DMS79 (cell line): ENCODE measurements at regions not wholly inside any gene's neighbourhood (a gene's known extent, or its start where the extent isn't known, plus 50 kb on each side); places are given as distances from the start of the nearest gene placed in this dataset.
"Not testable (repeated sequence)": the region's sequence is repeated elsewhere in the genome, so short reads cannot be mapped to it uniquely, and the experiment has no call there.

Experiments used
- DNase-seq: peaks from one replicate; lab custom pipeline; 2025; lab: John Stamatoyannopoulos, UW

GRCh38 chr10:34957531-34957930, 132.6 kb downstream of the CUL2 start:
- no peak for DNase-seq

GRCh38 chr10:34956756-34957155, 133.4 kb downstream of the CUL2 start:
- no peak for DNase-seq

GRCh38 chr10:34955391-34955790, 134.8 kb downstream of the CUL2 start:
- peak; percentile 35 for DNase-seq

GRCh38 chr10:34954142-34954541, 136.0 kb downstream of the CUL2 start:
- DNase-seq: peak; percentile 86

GRCh38 chr10:34951263-34951887, 136.3 kb upstream of the PARD3 start:
- DNase-seq: not testable (repeated sequence)

GRCh38 chr10:34945951-34946522, 130.9 kb upstream of the PARD3 start:
- not testable (repeated sequence) for DNase-seq

GRCh38 chr10:34941471-34942357, 126.6 kb upstream of the PARD3 start:
- DNase-seq: no peak

GRCh38 chr10:34940436-34940835, 125.3 kb upstream of the PARD3 start:
- no peak for DNase-seq

GRCh38 chr10:34938399-34938670, 123.2 kb upstream of the PARD3 start:
- no peak for DNase-seq

- DNase-seq: not testable (repeated sequence)
These were observed 122.7 kb upstream of the PARD3 start for GRCh38 chr10:34937643-34938398.

- no peak for DNase-seq
These were observed 121.0 kb upstream of the PARD3 start for GRCh38 chr10:34936061-34936460.

GRCh38 chr10:34933676-34934075, 118.6 kb upstream of the PARD3 start:
- DNase-seq: no peak

- no peak for DNase-seq
These were observed 117.1 kb upstream of the PARD3 start for GRCh38 chr10:34932235-34932634.

- DNase-seq: no peak
These were observed 116.1 kb upstream of the PARD3 start for GRCh38 chr10:34931216-34931615.

- no peak for DNase-seq
These were observed 107.0 kb upstream of the PARD3 start for GRCh38 chr10:34922138-34922537.

- DNase-seq: no peak
These were observed 105.5 kb upstream of the PARD3 start for GRCh38 chr10:34920578-34920977.

GRCh38 chr10:34918776-34919315, 103.8 kb upstream of the PARD3 start:
- DNase-seq: no peak

- DNase-seq: no peak
These were observed 103.1 kb upstream of the PARD3 start for GRCh38 chr10:34918060-34918775.

GRCh38 chr10:34916314-34916713, 101.2 kb upstream of the PARD3 start:
- DNase-seq: no peak

GRCh38 chr10:34912771-34913170, 97.7 kb upstream of the PARD3 start:
- no peak for DNase-seq

GRCh38 chr10:34911661-34912205, 96.6 kb upstream of the PARD3 start:
- no peak for DNase-seq
